ENCODE measurements at regions not wholly inside any gene's neighbourhood (a gene's known extent, or its start where the extent isn't known, plus 50 kb on each side); places are given as distances from the start of the nearest gene placed in this dataset.

DNA sequence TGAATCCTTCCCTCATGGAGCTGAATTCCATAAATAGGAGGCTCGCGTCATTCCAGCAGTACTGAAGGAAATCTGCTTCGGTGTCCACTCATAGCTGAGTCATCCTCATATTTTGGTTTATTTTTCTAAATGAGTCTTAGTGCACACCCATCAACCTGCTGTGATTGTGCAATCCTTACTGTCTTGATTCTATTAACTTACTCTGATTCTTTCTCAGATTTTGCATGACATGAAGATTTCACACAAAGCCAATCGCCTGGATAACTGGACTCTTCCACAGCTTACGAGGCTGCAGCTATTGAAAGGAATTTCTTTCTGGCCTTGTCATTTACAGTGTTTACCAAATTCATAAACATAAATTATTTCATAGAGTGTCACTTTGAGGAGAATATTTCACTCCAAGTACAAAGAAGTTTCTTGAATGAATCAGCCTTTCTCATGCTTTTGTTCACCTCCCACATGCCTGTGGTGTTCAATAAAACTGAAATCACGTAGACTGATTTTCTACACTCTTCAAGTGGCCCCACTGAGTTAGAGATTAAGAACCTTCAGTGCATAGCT, 207.6 kb upstream of the SLITRK2 start:
- Histone ChIP-seq H3K36me3 (ENCODE audit: insufficient read depth, low read length) (no peaks in the 10 kb centered on the region), H3K9me2 (ENCODE audit: insufficient read depth, low read length) (no peaks in the 10 kb centered on the region), H3K4me2 (ENCODE audit: low read length) (no peak overlapping the region), H3K4me1 (ENCODE audit: insufficient read depth, low read length, poor library complexity, severe bottlenecking) (no peaks in the 10 kb centered on the region), H3K9me3 (ENCODE audit: low read length) (no peaks in the 10 kb centered on the region), H2AFZ (ENCODE audit: low read length) (no peak overlapping the region), H4K20me1 (ENCODE audit: insufficient read depth, low read length) (no peaks in the 10 kb centered on the region), H3K79me2 (ENCODE audit: insufficient read depth, low read depth, low read length) (no peaks in the 10 kb centered on the region), H3K27ac (ENCODE audit: low read depth, low read length, poor library complexity, severe bottlenecking) (no peak overlapping the region), H3K4me3 (ENCODE audit: low read depth, low read length, poor library complexity, severe bottlenecking) (no peak overlapping the region)
- intact Hi-C loops (cut with micrococcal nuclease; ENCODE audit: unreplicated experiment) = no loop called here
- DNase-seq (ENCODE audit: low spot score) = no peak
- CTCF ChIA-PET (ENCODE audit: unreplicated experiment) = no interaction called here
- no peak for TF ChIP-seq EZH2phosphoT487 (IDR thresholded peaks at IDR 0.05; ENCODE audit: borderline replicate concordance, low read depth, low read length)
- TF ChIP-seq, protein P1, sequence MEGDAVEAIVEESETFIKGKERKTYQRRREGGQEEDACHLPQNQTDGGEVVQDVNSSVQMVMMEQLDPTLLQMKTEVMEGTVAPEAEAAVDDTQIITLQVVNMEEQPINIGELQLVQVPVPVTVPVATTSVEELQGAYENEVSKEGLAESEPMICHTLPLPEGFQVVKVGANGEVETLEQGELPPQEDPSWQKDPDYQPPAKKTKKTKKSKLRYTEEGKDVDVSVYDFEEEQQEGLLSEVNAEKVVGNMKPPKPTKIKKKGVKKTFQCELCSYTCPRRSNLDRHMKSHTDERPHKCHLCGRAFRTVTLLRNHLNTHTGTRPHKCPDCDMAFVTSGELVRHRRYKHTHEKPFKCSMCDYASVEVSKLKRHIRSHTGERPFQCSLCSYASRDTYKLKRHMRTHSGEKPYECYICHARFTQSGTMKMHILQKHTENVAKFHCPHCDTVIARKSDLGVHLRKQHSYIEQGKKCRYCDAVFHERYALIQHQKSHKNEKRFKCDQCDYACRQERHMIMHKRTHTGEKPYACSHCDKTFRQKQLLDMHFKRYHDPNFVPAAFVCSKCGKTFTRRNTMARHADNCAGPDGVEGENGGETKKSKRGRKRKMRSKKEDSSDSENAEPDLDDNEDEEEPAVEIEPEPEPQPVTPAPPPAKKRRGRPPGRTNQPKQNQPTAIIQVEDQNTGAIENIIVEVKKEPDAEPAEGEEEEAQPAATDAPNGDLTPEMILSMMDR (conservative IDR thresholded peaks at IDR 0.05; ENCODE audit: low read length) = no peak
- POLR2A ChIA-PET = interaction anchor here (0.8 kb wide), 1 partner anchor 11 kb away, joined by 4 read pairs; no protein-coding TSS in a partner anchor
- no TSS peak for BruUV-seq (replicated peaks)

DNA sequence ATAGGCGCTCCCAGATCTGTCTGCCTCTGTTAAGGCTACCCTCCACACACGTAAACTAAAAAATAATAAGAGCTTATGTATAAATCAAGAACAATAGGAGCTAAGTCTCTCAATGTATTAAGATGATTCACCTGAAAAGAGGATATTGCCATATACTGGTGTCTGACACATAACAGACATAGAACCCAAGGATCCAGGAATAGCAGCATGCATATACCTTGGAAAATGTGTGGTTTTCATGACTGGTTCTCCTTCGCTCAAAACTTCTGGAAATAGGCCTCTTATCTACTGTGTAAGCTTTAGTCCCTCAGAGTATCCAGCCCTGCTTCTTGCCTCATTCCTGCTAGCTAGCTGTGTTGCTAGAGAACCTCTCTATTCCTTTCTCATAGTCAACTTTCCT, 203.7 kb upstream of the SLITRK2 start:
- DNase-seq (ENCODE audit: low spot score) = no peak
- no peak overlapping the region for H2AFZ ChIP-seq (ENCODE audit: low read length)
- no peaks in the 10 kb centered on the region for H4K20me1 ChIP-seq (ENCODE audit: insufficient read depth, low read length)
- no peak overlapping the region for H3K4me3 ChIP-seq (ENCODE audit: low read depth, low read length, poor library complexity, severe bottlenecking)
- no peaks in the 10 kb centered on the region for H3K79me2 ChIP-seq (ENCODE audit: insufficient read depth, low read depth, low read length)
- POLR2A ChIA-PET = interaction anchor here (0.7 kb wide), 1 partner anchor 53 kb away, joined by 3 read pairs; no protein-coding TSS in a partner anchor
- no TSS peak for BruUV-seq (replicated peaks)
- no peaks in the 10 kb centered on the region for H3K4me1 ChIP-seq (ENCODE audit: insufficient read depth, low read length, poor library complexity, severe bottlenecking)
- no peak for TF ChIP-seq EZH2phosphoT487 (IDR thresholded peaks at IDR 0.05; ENCODE audit: borderline replicate concordance, low read depth, low read length)
- H3K9me3 ChIP-seq (ENCODE audit: low read length) = no peaks in the 10 kb centered on the region
- no peak overlapping the region for H3K4me2 ChIP-seq (ENCODE audit: low read length)
- no peaks in the 10 kb centered on the region for H3K36me3 ChIP-seq (ENCODE audit: insufficient read depth, low read length)
- H3K9me2 ChIP-seq (ENCODE audit: insufficient read depth, low read length) = no peaks in the 10 kb centered on the region
- intact Hi-C loops (cut with micrococcal nuclease; ENCODE audit: unreplicated experiment) = no loop called here
- CTCF ChIA-PET (ENCODE audit: unreplicated experiment) = no interaction called here
- H3K27ac ChIP-seq (ENCODE audit: low read depth, low read length, poor library complexity, severe bottlenecking) = no peak overlapping the region

DNA sequence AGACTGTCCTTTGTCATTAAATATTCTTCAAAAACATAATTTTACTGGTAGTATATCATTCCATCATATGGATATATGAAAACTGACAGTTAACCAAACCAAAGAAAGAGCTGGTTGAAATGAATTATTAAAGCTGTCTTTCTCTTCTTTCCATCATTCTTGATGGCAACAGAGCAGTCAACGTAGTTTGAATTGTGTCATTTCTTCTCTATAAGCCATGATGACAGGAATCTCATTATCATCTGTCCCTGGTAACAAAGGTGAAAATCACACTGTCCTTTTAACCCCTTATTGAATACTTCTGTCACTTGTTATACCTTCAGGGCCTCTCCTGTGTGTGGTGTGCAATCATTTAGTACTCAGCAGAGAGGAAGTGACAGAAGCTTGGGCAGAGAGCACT, 197.0 kb upstream of the SLITRK2 start:
- Histone ChIP-seq H3K79me2 (ENCODE audit: insufficient read depth, low read depth, low read length) (no peaks in the 10 kb centered on the region), H3K4me3 (ENCODE audit: low read depth, low read length, poor library complexity, severe bottlenecking) (no peak overlapping the region), H3K36me3 (ENCODE audit: insufficient read depth, low read length) (no peaks in the 10 kb centered on the region), H4K20me1 (ENCODE audit: insufficient read depth, low read length) (no peaks in the 10 kb centered on the region), H3K27ac (ENCODE audit: low read depth, low read length, poor library complexity, severe bottlenecking) (no peak overlapping the region), H2AFZ (ENCODE audit: low read length) (no peak overlapping the region), H3K4me1 (ENCODE audit: insufficient read depth, low read length, poor library complexity, severe bottlenecking) (no peaks in the 10 kb centered on the region), H3K4me2 (ENCODE audit: low read length) (no peak overlapping the region), H3K9me3 (ENCODE audit: low read length) (no peaks in the 10 kb centered on the region), H3K9me2 (ENCODE audit: insufficient read depth, low read length) (no peaks in the 10 kb centered on the region)
- ChIA-PET POLR2A (interaction anchor here (1.0 kb wide), 1 partner anchor 11 kb away, joined by 4 read pairs; no protein-coding TSS in a partner anchor), CTCF (ENCODE audit: unreplicated experiment) (no interaction called here)
- DNase-seq (ENCODE audit: low spot score) = no peak
- TF ChIP-seq EZH2phosphoT487 (IDR thresholded peaks at IDR 0.05; ENCODE audit: borderline replicate concordance, low read depth, low read length) = no peak
- TF ChIP-seq, protein P1 (conservative IDR thresholded peaks at IDR 0.05; ENCODE audit: low read length) = no peak
- intact Hi-C loops (cut with micrococcal nuclease; ENCODE audit: unreplicated experiment) = no loop called here
- BruUV-seq (replicated peaks) = no TSS peak
